SHP77 (cell line): ENCODE measurements at regions not wholly inside any gene's neighbourhood (a gene's known extent, or its start where the extent isn't known, plus 50 kb on each side); places are given as distances from the start of the nearest gene placed in this dataset.
"Not testable (repeated sequence)": the region's sequence is repeated elsewhere in the genome, so short reads cannot be mapped to it uniquely, and the experiment has no call there.

Experiments used
- DNase-seq, 2 experiments: peaks; one replicate each; lab custom pipeline; 2025; lab: John Stamatoyannopoulos, UW

DNA sequence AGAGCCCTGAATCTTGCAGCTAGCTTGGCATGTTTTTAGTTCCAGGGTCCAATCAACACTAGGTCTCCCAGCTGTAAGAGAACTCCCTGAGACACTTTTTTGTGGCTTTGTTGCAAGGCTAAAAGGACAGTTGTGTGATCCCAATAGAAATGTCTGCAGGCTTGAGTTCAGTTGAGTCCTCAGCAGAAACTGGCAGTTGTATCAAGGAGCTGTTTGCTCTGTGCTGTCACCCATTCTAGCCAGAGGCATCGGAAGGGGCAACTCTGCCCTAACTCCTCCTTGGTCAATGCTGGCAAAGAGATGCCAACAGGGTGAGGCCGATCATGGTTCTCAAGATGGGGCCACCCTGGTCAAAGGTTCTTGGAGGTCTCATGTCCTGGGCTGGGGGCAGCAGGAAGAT lies 224.1 kb downstream of the BUB3 start:
- DNase-seq: no peak

DNA sequence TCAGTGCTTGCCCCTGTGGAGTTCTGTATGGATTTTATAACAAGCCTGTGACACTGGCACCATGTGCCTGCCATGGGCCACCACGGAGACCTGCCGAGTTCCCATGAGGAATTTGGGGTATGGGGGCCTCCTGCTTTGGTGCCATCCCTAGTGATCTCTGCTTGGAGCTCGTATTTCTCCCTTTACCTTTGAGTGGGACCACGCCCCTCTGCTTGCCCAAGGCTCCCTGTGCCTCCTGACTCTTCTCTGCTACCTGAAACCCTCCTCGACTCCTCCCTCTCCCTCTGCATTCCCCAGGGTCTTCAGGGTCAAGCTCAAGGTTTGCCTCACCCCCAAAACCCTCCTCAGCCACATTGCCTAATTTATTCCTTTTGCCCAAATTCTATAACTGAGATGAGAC lies 225.0 kb downstream of the BUB3 start:
- DNase-seq: no peak

DNA sequence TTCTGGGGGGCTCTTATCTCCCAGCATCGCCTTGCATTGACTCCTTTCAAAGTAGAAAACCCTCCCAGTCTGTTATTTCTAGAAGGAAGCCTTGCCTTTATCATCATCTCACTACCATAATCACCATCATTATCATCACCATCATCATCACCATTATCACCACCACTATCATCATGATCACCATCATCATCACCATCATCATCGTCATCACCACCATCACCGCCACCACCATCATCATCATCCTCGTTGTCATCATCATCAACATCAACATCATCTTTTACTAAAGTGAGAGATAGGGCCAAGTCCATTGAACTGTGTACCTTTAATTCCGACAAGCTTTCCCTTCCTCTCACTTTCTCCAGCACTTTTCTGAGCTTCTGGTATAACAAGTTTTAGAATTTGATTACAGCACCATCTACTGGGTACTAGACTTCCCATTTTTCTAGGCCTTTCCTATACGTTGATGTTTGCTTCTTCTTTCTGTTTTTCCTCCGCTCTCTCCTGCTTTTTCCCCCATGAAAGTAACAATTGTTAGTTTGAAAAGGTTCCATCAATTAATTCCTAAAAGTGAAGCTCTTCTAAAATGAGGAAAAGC lies 226.4 kb downstream of the BUB3 start:
- peak in 1 of 2 experiments; percentile 5 for DNase-seq

DNA sequence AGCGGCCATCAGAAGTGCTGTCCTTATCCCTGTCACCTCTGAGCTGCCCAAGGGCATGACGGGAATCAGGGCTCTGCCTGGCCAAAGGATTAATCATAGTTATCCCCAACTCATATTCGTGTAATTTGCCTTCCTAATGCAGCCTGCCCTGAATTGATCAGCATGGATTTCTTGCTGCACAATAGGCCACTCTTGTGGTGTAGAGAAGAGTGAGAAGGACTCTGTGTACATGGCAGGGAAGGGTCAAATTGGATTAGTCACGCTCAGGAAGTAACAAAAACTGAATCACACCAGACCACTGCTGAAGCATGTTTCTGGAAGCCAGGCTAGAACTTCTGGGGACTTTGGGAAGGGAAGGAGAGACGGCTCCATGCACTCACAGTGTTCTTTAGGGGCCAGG lies 227.0 kb downstream of the BUB3 start:
- no peak for DNase-seq

DNA sequence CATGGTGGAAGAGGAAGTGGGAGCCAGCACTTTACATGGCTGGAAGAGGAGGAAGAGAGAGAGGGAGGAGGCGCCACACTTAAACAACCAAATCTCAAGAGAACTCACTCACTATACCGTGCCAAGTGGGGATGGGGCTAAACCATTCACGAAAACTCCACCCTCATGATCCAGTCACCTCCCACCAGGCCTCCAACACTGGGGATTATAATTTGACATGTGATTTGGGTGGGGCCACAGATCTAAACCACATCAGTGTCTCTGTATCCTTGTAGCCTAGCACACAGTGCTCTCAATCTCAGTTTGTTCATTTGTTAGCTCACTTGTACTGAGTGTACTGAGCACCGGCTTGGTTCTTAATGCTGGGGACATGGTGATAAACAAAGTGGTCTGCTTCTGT lies 228.3 kb downstream of the BUB3 start:
- DNase-seq: no peak

DNA sequence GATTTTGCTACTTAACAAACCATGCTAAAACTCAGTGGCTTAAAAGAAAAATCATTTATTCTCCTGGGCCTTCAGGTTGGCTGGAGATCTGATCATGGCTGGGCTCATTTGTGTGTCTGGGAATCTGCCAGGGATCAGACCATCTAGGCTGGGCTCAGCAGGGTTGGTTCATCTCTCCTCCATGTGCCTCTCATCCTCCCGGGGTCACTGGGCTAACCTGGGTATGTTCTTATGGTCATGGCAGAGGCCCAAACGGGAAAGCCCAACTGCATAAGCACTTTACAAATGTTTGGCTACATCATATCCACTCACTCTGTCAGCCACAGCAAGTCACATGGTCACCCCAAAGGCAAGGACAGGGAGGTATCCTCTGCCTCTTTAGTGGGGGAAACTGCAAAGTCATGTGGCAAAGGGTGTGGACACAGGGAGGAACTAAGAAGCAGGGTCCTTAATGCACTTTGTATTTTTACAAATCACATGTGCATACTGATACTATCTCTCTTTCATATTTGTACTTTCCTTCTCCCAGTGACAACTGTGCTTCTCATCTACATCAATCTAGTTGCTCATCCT lies 231.4 kb downstream of the BUB3 start:
- no peak for DNase-seq

DNA sequence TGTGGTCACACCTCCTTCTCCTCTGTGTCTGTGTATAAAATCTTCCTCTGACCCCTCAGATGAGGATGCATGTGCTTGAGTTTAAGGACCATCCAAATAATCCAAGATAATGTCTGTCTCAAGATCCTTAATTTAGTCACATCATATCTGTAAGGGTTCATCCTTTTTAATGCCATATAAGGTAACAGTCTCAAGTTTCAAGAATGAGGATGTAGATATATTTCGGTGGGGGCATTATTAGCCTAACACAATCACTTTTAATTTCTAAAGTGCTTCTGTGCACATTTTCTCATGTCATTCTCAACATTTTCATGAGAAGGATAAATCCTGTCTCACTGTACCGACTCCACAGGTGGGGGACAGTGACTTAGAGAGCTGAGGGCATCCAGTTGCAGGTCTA lies 235.3 kb downstream of the BUB3 start:
- DNase-seq: no peak

DNA sequence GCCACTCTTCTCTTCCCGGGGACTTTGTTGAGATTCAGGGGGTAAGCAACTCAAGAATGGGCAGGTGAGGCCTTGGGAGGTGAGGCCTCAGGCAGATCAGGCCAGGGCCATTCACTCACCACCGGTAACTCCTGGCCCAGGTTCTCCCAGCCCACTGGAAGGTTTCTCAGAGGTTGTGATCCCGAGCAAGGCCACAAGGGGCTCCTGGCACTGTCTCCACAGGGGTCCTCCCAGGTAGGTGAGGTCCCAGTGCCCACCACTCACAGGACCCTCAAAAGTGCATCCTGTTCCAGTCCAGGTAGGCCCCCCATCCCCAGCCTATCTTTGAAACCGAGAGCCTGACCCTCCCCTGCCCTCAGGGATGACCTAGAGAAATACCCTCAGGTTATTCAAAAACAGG lies 236.1 kb downstream of the BUB3 start:
- no peak for DNase-seq

DNA sequence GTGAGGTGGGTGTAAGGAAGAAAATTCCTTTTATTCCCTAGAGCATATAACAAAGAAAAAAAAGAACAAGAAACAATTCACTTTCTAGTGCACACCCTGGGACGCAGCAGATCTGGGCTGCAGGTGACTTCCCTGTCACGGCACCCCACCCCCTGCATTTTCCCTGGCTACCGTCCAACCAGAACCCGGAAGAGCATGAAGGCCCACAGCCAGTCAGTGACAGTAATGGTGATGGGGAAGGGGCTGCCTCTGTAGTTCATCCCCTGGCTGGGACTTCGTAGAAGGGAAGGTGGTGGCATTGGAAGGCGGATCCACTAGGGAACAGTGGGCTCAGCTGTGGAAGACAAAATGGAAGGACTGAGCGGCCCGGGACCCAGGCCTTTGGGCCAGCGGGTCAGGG lies 236.7 kb downstream of the BUB3 start:
- DNase-seq: no peak

DNA sequence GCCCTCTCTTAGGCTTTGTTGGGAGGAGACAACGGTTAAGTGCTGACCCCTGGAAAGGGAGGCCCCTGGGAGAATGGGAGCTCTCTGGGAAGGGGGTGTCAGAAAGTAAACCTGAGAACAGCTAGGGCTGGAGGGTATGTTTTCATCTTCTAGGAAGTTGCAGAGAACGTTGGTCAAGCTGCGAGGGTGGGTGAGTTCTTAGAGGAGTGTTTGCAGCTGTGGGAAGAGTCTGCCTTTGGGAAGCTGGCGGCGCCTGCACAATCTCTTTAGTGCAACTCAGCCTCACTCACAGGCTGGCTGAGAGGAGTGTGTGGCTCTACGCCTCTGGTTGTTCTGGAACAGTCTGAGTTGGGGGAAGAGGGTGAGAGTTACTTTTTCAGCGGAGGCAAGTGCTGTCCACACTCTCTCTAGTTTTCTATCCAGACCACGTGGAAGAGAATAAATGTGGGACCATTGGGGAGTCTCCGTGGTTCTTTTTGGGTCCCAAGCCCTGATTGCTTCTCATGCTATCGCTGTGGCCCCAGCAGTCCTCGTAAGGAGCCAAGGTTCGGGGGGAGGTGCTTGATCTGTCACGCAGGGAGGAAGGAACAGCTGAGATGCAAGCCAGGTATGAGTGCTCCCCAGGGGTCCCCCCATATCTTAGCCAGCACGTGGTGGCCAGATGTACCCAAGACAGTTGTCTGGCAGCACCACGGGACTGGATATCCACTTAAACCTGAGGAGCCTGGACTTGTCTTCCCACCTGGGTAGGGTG lies 237.2 kb downstream of the BUB3 start:
- no peak for DNase-seq

DNA sequence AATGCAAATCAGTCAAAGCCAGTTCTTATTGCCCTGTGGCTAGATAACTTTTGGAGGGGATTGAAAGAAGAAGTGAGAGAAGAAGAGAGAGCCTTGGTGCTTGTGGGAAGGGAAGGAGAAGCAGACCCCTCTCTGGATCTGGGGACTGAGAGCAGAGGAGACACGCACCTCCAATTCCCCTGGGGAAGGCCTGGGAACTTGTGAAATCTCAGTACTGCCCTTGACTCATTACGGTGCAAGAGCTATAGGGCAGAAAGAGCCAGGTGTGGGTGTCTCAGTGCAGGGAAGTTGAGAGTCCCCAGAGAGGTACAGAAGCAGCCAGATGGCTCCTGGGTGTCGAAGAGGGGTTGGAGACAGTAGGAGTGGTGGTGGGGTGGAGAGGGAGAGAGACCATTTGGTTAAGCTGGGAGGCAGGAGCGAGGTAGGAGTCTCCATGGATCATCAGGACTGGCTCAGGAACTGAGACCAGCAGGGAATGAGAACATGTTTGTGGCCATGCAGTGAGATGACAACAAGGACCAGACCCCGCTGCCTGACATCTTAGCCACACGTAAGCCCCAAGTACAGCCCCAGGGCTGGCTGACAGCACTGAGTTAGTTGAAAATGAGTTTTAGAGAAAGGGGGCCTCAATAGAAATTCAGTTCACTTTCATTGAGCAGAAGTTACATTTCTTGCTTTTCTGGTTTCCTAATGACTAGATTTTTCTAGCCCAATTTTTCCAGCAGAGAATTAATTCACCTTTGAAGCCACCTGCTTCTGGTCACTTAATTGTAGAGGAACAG lies 238.2 kb downstream of the BUB3 start:
- DNase-seq: no peak

DNA sequence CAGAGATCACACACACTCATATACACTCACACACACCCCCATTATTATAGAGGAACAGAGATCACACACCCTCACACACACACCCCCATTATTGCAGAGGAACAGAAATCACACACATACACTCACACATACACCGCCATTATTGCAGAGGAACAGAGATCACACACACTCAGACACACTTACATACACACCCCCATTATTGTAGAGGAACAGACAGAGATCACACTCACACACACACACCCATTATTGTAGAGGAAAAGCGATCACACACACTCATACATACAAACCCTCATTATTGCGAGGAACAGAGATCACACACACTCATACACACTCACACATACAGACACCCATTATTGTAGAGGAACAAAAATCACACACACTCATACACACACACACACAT lies 239.0 kb downstream of the BUB3 start:
- no peak for DNase-seq

DNA sequence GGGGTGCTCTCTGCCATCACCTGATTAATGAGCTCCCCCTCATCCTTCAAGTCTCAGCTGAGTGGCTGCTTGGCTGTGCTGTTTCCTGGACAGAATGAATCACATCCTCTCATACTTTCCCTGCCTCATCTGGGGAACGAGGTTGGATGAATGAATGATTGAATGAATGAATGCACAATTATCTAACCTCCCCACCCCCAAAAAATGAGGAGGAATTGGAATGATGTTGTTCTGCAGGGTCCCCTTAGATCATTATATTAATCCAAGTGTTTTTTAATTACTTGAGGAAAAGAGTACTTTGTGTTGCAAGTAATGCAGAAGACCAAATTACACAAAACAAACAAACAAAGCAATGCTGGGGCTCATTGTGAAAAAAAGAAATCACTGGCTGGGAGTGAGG lies 240.2 kb downstream of the BUB3 start:
- no peak for DNase-seq

DNA sequence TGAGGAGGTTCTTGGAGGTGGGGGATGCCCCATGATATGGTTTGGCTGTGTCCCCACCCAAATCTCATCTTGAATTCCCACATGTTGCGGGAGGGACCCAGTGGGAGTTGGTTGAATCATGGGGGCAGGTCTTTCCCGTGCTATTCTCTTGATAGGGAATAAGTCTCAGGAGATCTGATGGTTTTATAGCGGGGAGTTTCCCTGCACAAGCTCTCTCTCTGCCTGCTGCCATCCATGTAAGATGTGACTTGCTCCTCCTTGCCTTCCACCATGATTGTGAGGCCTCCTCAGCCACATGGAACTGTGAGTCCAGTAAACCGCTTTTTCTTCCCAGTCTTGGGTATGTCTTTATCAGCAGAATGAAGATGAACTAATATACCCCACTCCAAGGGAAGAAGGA lies 241.0 kb downstream of the BUB3 start:
- not testable (repeated sequence) for DNase-seq

DNA sequence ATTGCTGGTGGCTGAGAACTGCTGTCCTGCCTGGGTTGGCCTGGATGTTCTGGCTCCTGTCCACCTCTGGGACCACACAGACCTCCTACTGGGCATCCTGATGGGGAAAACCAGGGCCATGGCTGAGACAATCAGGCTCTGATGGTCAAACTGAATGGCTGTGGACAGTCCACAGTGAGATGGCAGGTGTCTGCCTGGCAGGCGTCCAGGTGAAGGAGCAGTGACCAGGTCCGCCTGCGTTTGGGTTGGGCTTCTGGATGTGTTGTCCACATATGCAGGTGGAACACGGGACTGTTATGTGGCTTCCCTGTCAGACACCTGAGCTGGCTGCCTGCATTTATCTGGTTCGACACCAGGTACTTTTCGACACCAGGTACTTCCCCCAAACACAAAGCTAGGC lies 241.7 kb downstream of the BUB3 start:
- no peak for DNase-seq

DNA sequence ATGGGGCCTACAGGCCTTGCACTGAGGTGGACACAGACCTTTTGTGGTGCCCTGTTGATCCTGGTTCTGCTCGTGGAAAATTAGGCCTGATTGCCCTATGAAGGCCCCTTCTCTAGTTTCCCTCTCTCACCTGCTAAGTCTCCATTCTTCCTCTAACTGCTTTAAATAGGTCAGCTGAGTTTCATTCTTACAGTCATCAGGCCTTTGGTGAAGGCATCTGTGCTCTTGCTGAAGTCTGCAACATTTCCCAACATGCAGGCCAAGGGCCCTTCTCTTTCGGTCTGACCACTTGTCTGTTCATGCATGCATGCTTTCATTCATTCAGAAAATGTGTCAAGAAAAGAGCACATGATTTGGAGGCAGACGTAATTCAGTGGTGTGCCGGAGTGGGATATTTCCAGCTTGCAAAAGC lies 244.0 kb downstream of the BUB3 start:
- no peak for DNase-seq

DNA sequence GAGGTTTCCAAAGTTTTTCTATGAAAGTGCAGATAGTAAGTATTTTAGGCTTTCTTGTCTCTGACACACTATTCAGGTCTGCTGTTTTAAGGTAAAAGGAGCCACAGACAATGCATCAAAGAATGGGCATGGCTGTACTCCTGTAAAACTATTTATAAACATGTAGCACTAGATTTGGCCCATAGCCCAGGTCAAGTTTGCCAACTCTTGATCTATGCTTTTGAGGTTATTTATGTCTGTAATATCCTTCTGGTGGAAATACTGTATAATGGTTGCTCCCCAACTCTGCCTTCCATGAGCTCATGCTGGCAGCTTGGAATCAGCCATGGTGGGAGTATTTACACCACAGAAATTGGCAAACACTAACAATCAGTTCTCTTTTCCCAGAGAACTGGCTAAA lies 244.6 kb downstream of the BUB3 start:
- no peak for DNase-seq

DNA sequence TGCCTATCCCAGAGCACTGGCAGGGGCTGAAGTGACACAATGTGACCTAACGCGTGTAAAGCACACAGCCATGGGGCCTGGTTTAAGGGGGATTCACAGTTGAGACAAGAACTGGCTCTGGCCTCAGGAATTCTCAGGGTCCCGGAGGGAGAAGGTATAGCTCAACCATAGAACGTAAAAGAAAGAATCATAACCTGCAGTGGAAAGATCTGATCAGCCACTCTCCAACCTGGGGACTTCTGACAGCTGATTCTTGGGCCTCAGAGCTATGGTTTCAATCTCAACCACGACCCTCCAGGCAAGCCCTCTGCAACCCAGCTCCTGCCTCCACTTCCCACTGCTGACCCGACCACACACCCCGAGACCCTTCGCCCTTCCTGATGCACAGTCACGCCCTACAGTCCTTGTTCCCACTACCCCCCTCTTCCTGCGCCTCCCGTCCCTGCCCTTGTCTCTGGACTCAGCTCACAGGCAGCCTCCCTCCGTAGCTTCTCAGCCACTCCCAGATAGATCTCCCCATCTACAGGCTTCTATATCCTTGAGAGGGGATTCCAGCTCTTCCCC lies 245.2 kb downstream of the BUB3 start:
- DNase-seq: no peak

DNA sequence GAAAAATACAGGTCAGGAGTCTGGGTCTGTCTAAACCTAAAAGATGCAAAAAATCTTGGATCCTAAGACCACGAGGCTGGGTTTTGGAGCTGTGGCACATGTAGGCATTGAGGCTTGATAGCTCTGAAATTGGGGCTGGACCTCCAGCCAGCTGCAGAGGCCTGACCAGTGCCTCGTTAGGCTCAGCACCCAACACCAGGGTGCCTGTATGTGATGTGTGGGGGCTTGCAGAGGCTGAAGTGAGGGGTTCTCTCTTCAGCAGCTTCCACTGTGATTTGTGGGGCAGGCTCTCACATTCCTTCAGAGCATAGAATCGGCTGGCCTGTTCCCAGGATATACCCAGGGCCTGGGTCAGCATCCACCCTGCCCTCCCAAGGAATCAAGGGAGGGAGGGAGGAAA lies 247.8 kb downstream of the BUB3 start:
- no peak for DNase-seq

DNA sequence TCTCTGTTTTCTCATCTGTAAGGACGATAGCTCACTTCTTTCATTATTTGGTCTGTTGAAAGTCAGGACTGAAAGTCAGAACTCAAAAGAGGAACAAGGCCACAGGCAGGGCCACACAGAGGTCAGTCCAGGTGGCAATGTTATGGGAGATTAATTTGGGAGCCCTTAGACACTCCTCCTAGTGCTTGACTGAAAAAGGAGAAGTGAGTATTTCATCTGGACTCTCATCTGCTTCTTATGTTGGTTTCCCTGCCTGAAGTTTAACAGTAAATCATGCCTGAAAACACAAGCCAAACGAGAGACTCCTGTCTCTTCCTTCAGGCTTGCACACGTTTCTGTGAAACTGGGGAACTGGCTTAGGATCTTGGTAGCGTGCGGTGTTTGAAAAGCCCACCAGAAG lies 248.5 kb downstream of the BUB3 start:
- DNase-seq: no peak

DNA sequence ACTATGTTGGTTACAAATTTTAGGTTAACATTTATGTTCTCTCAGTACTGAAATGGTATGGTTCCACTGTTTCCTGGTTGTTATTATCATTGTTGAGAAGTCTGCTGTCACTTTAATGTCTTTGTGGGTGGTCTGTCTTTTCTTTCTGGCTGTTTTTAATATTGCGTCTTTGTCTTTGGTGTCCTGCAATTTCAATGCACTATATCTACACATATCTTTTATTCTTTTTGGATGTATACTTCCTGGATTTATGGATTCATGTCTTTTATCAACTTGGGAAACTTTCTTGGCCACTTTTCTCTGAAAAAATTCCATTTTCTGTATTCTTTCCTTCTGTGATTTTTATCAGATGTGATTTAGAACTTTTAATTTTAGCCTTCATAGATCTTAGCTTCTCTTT lies 250.2 kb downstream of the BUB3 start:
- no peak for DNase-seq

DNA sequence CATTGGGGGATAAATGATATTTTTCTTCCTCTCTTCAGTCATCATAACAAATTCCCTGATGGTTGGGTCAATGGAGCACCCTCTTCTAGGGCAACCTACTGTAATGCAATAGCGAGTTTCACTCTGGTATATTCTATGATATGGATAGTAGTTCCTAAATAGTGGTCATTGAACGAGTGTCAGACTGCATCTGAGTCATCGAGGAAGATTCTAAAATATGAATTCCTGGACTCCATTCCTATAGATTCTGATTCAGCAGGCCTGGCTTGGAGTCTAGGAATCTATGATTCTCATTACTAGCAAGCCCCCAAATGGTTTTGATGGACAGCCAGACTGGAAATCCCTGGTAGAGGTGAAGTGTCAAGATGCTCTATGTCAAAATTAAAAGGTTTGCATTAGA lies 254.5 kb downstream of the BUB3 start:
- DNase-seq: no peak

DNA sequence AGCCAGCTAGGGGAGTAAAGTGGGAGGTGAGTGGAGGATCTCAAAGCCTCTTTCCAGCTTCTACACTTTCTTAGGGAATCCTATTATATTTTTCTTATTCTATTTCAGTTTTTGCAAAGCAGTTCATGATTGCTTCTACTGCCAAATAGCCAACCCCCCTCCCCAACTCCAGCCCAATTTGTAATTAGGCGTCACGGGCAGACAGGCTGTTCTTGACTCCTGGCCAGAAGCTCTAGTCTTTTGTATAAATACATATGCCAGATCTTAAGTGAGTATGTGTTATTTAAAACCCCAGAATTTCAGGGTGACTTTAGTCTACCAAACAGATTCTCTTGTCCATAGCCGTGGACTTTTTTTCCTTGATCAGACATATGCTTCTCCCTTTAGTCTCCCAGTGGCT lies 255.2 kb downstream of the BUB3 start:
- DNase-seq: no peak
